GM12892 (cell line): ENCODE measurements at regions not wholly inside any gene's neighbourhood (a gene's known extent, or its start where the extent isn't known, plus 50 kb on each side); places are given as distances from the start of the nearest gene placed in this dataset.

Experiments used
- POLR2A ChIP-seq: IDR thresholded peaks from 2 replicates; pipeline ENCODE4 v1.6.1; 2011; ENCODE audit warnings: low read depth, low read length, control low read depth
- POLR2AphosphoS5 ChIP-seq: IDR thresholded peaks from 2 replicates; pipeline ENCODE4 v1.6.1; 2011; ENCODE audit warnings: low read depth, low read length, control low read depth

DNA sequence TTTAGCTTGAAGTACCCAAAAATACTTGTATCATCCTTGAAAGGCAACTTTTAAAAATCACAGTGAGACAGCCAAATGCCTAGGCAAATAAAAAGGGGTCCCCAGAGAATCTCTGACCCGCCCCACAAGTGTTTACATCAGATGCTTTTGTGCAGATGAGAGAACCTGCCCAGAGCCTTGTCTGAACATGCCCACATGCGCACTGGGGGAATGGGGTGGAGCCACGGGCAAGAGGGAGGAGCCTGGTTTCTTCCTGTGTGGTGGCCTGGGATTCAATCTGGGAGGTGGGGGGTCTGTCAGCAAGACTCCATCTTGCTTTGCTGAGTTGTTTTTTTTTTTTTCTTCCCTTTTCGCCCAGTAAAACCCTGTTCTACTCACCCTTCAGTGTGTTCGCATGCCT lies 381.7 kb upstream of the CCDC196 start:
- no peak for TF ChIP-seq POLR2A
- no peak for TF ChIP-seq POLR2AphosphoS5
